CD4-positive, alpha-beta T cell treated with Interleukin-2 at 100 ng/mL for 4 hours (primary cell): ENCODE measurements at regions not wholly inside any gene's neighbourhood (a gene's known extent, or its start where the extent isn't known, plus 50 kb on each side); places are given as distances from the start of the nearest gene placed in this dataset.
A peak's percentile ranks its signal among the peaks of the same experiment; 100 is the strongest.
"Not testable (repeated sequence)": the region's sequence is repeated elsewhere in the genome, so short reads cannot be mapped to it uniquely, and the experiment has no call there.

Experiments used
- DNase-seq: peaks from one replicate; pipeline ENCODE4 v3.0.0-alpha.2; 2020; ENCODE audit warnings: low spot score

GRCh38 chrX:52585892-52586291, 68.8 kb downstream of the SSX7 start:
- no peak for DNase-seq

GRCh38 chrX:52577464-52578173, 60.8 kb upstream of the XAGE1B start:
- DNase-seq: no peak

- no peak for DNase-seq
Observed at GRCh38 chrX:52576946-52577345, 60.1 kb upstream of the XAGE1B start.

GRCh38 chrX:52576474-52576873, 59.6 kb upstream of the XAGE1B start:
- no peak for DNase-seq

- peak; percentile 34 for DNase-seq
Observed at GRCh38 chrX:52574416-52575275, 57.8 kb upstream of the XAGE1B start.

GRCh38 chrX:52568146-52568545, 51.3 kb upstream of the XAGE1B start:
- not testable (repeated sequence) for DNase-seq
